T47D (cell line): ENCODE measurements at regions not wholly inside any gene's neighbourhood (a gene's known extent, or its start where the extent isn't known, plus 50 kb on each side); places are given as distances from the start of the nearest gene placed in this dataset.
"Not testable (repeated sequence)": the region's sequence is repeated elsewhere in the genome, so short reads cannot be mapped to it uniquely, and the experiment has no call there.

Experiments
- DNase-seq, 2 experiments: peaks; one replicate each; pipeline versions ENCODE4 v3.0.0 to v3.0.0-alpha.2; 2011 to 2012; ENCODE audit warnings: low read depth in 1 of 2, low spot score in 1 of 2
- JUND ChIP-seq: IDR thresholded peaks from 2 replicates; pipeline ENCODE4 v1.6.1; 2012; ENCODE audit warnings: low read depth
- in situ Hi-C: cut with HindIII; loops from 2 replicates; pipeline ENCODE4 v1.10.0; 2016; ENCODE audit warnings: low sequenced_read_pairs, low pct_unique_long_range_greater_than_20kb

GRCh38 chr20:54909702-54910101, 434.3 kb downstream of the DOK5 start:
- no peak for DNase-seq
- in situ Hi-C loops: no loop called here
- no peak for TF ChIP-seq JUND

DNA sequence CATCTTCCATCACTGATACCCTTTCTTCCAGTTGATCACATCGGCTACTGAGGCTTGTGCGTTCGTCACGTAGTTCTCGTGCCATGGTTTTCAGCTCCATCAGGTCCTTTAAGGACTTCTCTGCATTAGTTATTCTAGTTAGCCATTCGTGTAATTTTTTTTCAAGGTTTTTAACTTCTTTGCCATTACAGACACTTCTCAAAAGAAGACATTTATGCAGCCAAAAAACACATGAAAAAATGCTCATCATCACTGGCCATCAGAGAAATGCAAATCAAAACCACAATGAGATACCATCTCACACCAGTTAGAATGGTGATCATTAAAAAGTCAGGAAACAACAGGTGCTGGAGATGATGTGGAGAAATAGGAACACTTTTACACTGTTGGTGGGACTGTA, 430.7 kb downstream of the DOK5 start:
- DNase-seq, in situ Hi-C loops: not testable (repeated sequence)

DNA sequence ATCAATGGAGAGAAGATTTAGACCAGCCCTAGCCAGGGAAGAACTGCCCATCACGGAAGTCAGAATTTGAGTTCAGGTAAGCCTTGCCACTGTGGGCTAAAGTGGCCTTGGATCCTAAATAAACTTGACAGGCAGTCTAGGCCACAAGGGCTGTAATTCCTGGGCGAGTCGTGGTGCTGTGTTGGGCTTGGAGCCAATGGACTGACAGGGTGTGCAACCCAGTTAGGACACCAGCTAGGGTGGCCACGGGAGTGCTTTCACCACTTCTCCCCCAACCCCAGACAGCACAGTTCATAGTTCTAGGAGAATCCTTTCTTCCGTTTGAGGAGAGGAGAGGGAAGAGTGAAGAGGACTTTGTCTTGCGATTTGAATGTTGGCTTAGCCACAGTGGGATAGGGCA, 422.4 kb downstream of the DOK5 start:
- in situ Hi-C loops: no loop called here
- no peak for TF ChIP-seq JUND
- no peak for DNase-seq

GRCh38 chr20:54891907-54892306, 416.5 kb downstream of the DOK5 start:
- TF ChIP-seq JUND: no peak
- DNase-seq: no peak
- in situ Hi-C loops: no loop called here

DNA sequence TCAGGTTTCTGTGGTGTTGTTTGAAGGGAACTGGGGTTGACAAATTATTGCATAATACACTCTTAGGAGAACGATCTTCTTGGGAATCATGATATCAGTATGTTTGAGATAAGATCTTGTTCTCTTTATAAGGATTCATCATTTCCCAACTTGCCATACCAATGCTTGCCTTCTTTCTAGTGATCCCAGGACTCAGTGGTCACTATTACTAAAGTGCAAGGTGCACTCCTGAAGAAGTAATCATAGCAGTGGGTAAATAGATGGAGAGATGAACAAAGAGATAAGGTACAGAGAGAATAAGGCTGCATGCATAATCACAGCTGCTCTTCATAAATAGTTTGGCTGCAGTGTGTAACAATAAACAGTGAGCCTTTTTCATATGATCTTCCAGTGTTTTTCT, 404.0 kb downstream of the DOK5 start:
- no peak for TF ChIP-seq JUND
- in situ Hi-C loops: no loop called here
- no peak for DNase-seq

DNA sequence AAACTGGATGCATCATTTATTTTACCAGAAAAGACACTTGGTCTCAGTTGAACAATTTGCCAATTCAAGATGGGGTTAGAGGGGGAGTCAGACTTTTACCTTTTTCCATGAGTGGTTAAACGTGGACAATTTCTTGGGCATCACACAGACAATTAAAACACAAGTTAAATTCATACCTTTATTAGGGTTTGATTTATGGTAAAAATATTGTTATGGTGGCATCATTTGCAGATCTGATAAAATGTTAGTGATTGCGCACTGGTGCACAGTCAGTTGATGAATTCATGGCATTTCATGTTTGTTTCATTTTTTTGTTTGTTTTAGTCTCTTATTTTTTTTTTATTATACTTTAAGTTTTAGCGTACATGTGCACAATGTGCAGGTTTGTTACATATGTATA, 399.9 kb downstream of the DOK5 start:
- no peak for DNase-seq
- in situ Hi-C loops: no loop called here
- TF ChIP-seq JUND: no peak

- no peak for TF ChIP-seq JUND
- DNase-seq: no peak
- in situ Hi-C loops: no loop called here
Measured at GRCh38 chr20:54874718-54875117, 399.3 kb downstream of the DOK5 start.

- no peak for TF ChIP-seq JUND
- in situ Hi-C loops: no loop called here
Measured at GRCh38 chr20:54872440-54872839, 397.0 kb downstream of the DOK5 start.

GRCh38 chr20:54869765-54870164, 394.4 kb downstream of the DOK5 start:
- in situ Hi-C loops: no loop called here
- no peak for DNase-seq
- no peak for TF ChIP-seq JUND

More at GRCh38 chr20:54872440-54872839, 397.0 kb downstream of the DOK5 start:
- DNase-seq: no peak

DNA sequence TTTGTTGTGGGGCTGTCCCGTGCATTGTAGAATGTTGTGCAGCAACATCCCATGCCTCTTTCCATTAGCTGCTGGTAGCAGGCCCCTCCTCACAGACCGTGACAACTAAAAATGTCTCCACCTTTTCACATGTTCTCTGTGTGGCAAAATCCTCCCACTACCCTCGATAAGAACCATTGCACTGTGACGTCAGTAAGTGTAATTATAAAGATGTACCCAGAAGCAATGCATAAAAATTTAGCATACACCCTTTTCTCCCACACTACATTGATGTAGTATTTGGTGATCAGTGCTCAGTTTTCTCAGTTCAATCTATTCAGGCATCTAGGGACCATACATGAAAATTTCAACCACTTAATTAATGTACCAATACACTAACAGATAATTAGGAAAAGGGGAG, 389.9 kb downstream of the DOK5 start:
- DNase-seq: no peak
- no peak for TF ChIP-seq JUND
- in situ Hi-C loops: no loop called here

- in situ Hi-C loops: no loop called here
- no peak for TF ChIP-seq JUND
- no peak for DNase-seq
Measured at GRCh38 chr20:54860716-54861115, 385.3 kb downstream of the DOK5 start.

- TF ChIP-seq JUND: no peak
- in situ Hi-C loops: no loop called here
- DNase-seq: no peak
Measured at GRCh38 chr20:54856202-54856601, 380.8 kb downstream of the DOK5 start.

- DNase-seq: no peak
- TF ChIP-seq JUND: no peak
- in situ Hi-C loops: no loop called here
Measured at GRCh38 chr20:54849741-54850140, 374.3 kb downstream of the DOK5 start.

GRCh38 chr20:54848984-54849538, 373.7 kb downstream of the DOK5 start:
- DNase-seq: no peak
- in situ Hi-C loops: no loop called here
- TF ChIP-seq JUND: no peak
